ENCODE measurements at regions not wholly inside any gene's neighbourhood (a gene's known extent, or its start where the extent isn't known, plus 50 kb on each side); places are given as distances from the start of the nearest gene placed in this dataset.
A peak's percentile ranks its signal among the peaks of the same experiment; 100 is the strongest.

GRCh38 chr9:38311382-38312270 is 80.9 kb upstream of the ALDH1B1 start:
- no peak for TF ChIP-seq HEYL (CRISPR knock-in tag; IDR thresholded peaks at IDR 0.05)
- TF ChIP-seq NPAS2 (CRISPR knock-in tag; IDR thresholded peaks at IDR 0.05; ENCODE audit: borderline replicate concordance): no peak
- no peak for TF ChIP-seq CTCF (IDR thresholded peaks at IDR 0.05)
- TF ChIP-seq SREBF2 (IDR thresholded peaks at IDR 0.05): no peak
- no peak for TF ChIP-seq SMC3 (IDR thresholded peaks at IDR 0.05)
- TF ChIP-seq JUN (IDR thresholded peaks at IDR 0.05): no peak
- TF ChIP-seq ELK1 (IDR thresholded peaks at IDR 0.05; ENCODE audit: low read depth, low read length): no peak
- no peak for TF ChIP-seq E2F6 (IDR thresholded peaks at IDR 0.05; ENCODE audit: borderline replicate concordance, low read depth)
- TF ChIP-seq HES2 (IDR thresholded peaks at IDR 0.05): no peak
- no peak for TF ChIP-seq HMGXB4 (CRISPR knock-in tag; IDR thresholded peaks at IDR 0.05; ENCODE audit: borderline replicate concordance)
- TF ChIP-seq CHD4 (IDR thresholded peaks at IDR 0.05; ENCODE audit: borderline replicate concordance): no peak
- no peak for TF ChIP-seq KDM5A (IDR thresholded peaks at IDR 0.05)
- TF ChIP-seq POLR2A (IDR thresholded peaks at IDR 0.05; ENCODE audit: low read length): no peak
- TF ChIP-seq CBX8 (IDR thresholded peaks at IDR 0.05): no peak
- TF ChIP-seq FOXS1 (CRISPR knock-in tag; IDR thresholded peaks at IDR 0.05): no peak
- TF ChIP-seq PBX3 (IDR thresholded peaks at IDR 0.05): no peak
- no peak for TF ChIP-seq EHMT2 (IDR thresholded peaks at IDR 0.05; ENCODE audit: low read depth)
- TF ChIP-seq ZNF302 (CRISPR knock-in tag; IDR thresholded peaks at IDR 0.05): no peak
- ATAC-seq: peak in 1 of 2 experiments; percentile 76; a peak in 3 of 6 replicates
- no peaks in the 10 kb centered on the region for H3K9me3 ChIP-seq
- FAIRE-seq: no peak
- WGBS (ENCODE audit: missing lambda C conversion rate): 62% methylated on average over 11 of the region's 16 CpGs
- ChIA-PET CTCF (interaction anchor here (1.1 to 2.1 kb wide), 2 partner anchors 18 to 22 kb away, joined by 3 to 7 read pairs; no protein-coding TSS in a partner anchor), POLR2A (no interaction called here)
- H3K27ac ChIP-seq: no peak overlapping the region
- DNase-seq (ENCODE audit: low read depth in 1 of 2, low spot score in 1 of 2): no peak
- H3K4me2 ChIP-seq: no peak overlapping the region
- no peak overlapping the region for H3K4me3 ChIP-seq
- no peaks in the 10 kb centered on the region for H3K4me1 ChIP-seq

Measured in A549 (cell line).